Liver (tissue), 8 donors: ENCODE measurements at regions not wholly inside any gene's neighbourhood (a gene's known extent, or its start where the extent isn't known, plus 50 kb on each side); places are given as distances from the start of the nearest gene placed in this dataset.
"Not testable (repeated sequence)": the region's sequence is repeated elsewhere in the genome, so short reads cannot be mapped to it uniquely, and the experiment has no call there.

Experiments
- DNase-seq: peaks from one replicate; pipeline ENCODE4 v3.0.0-alpha.2; 2017; ENCODE audit warnings: low spot score
- H3K27ac ChIP-seq, 2 donors: one replicate each; pipeline ENCODE4 v1.7.0; 2013; ENCODE audit warnings: inconsistent platforms in 2 of 2, low read length in 2 of 2, control low read depth in 1 of 2, low read depth in 1 of 2, mild to moderate bottlenecking in 1 of 2
- H3K27me3 ChIP-seq, 4 donors: one replicate each; pipeline versions ENCODE4 v1.6.1 to v1.7.0; 2013; ENCODE audit warnings: low read length in 3 of 4, inconsistent platforms in 1 of 4, mild to moderate bottlenecking in 1 of 4, moderate library complexity in 1 of 4; ENCODE audit not compliant: control insufficient read depth in 4 of 4, insufficient read depth in 4 of 4
- H3K36me3 ChIP-seq, 4 donors: one replicate each; pipeline versions ENCODE4 v1.6.1 to v1.7.0; 2013; ENCODE audit warnings: low read length in 3 of 4, mild to moderate bottlenecking in 3 of 4, low read depth in 1 of 4, moderate library complexity in 1 of 4; ENCODE audit not compliant: control insufficient read depth in 4 of 4, insufficient read depth in 3 of 4
- H3K4me1 ChIP-seq, 4 donors: one replicate each; pipeline versions ENCODE4 v1.6.1 to v1.7.0; 2013; ENCODE audit warnings: low read length in 3 of 4, mild to moderate bottlenecking in 3 of 4, moderate library complexity in 1 of 4; ENCODE audit not compliant: control insufficient read depth in 4 of 4, insufficient read depth in 4 of 4
- H3K4me3 ChIP-seq, 3 donors: one replicate each; pipeline versions ENCODE4 v1.6.1 to v1.7.0; 2013; ENCODE audit warnings: low read length in 3 of 3, control low read depth in 1 of 3, low read depth in 1 of 3, mild to moderate bottlenecking in 1 of 3
- H3K9ac ChIP-seq, 2 donors: one replicate each; pipeline ENCODE4 v1.7.0; 2013; ENCODE audit warnings: low read length in 2 of 2, mild to moderate bottlenecking in 2 of 2, moderate library complexity in 2 of 2, control low read depth in 1 of 2, low read depth in 1 of 2
- H3K9me3 ChIP-seq, 4 donors: one replicate each; pipeline versions ENCODE4 v1.6.1 to v1.7.0; 2013; ENCODE audit warnings: low read length in 3 of 4; ENCODE audit not compliant: control insufficient read depth in 4 of 4
- EGR1 ChIP-seq, 2 donors: IDR thresholded peaks; 2 replicates each; pipeline ENCODE4 v1.6.1; 2016 to 2018; ENCODE audit warnings: antibody characterized with exemption in 2 of 2, low read depth in 2 of 2
- FOXA1 ChIP-seq: IDR thresholded peaks from 2 replicates; pipeline ENCODE4 v1.6.1; 2016; ENCODE audit warnings: antibody characterized with exemption
- FOXA2 ChIP-seq: IDR thresholded peaks from 2 replicates; pipeline ENCODE4 v1.6.1; 2016; ENCODE audit warnings: antibody characterized with exemption
- GABPA ChIP-seq, 2 donors: IDR thresholded peaks in 1 of 2; conservative IDR thresholded peaks in 1 of 2; 2 replicates each; pipeline ENCODE4 v1.6.1; 2016; ENCODE audit warnings: antibody characterized with exemption in 2 of 2, mild to moderate bottlenecking in 1 of 2, moderate library complexity in 1 of 2
- HNF4A ChIP-seq, 2 donors: conservative IDR thresholded peaks; 2 replicates each; pipeline ENCODE4 v1.6.1; 2016; ENCODE audit warnings: antibody characterized with exemption in 2 of 2, mild to moderate bottlenecking in 2 of 2
- HNF4G ChIP-seq: IDR thresholded peaks from 2 replicates; pipeline ENCODE4 v1.6.1; 2016; ENCODE audit warnings: antibody characterized with exemption
- JUND ChIP-seq, 2 donors: IDR thresholded peaks; 2 replicates each; pipeline ENCODE4 v1.6.1; 2016; ENCODE audit warnings: antibody characterized with exemption in 2 of 2
- NR2F2 ChIP-seq: IDR thresholded peaks from 2 replicates; pipeline ENCODE4 v1.6.1; 2016; ENCODE audit warnings: antibody characterized with exemption
- RAD21 ChIP-seq, 2 donors: IDR thresholded peaks; 2 replicates each; pipeline ENCODE4 v1.6.1; 2016; ENCODE audit warnings: antibody characterized with exemption in 2 of 2, mild to moderate bottlenecking in 2 of 2
- RXRA ChIP-seq, 2 donors: IDR thresholded peaks; 2 replicates each; pipeline ENCODE4 v1.6.1; 2017 to 2018; ENCODE audit warnings: antibody characterized with exemption in 2 of 2, mild to moderate bottlenecking in 1 of 2
- SP1 ChIP-seq: IDR thresholded peaks from 2 replicates; pipeline ENCODE4 v1.6.1; 2018; ENCODE audit warnings: antibody characterized with exemption, mild to moderate bottlenecking
- TAF1 ChIP-seq: conservative IDR thresholded peaks from 2 replicates; pipeline ENCODE4 v1.6.1; 2016; ENCODE audit warnings: antibody characterized with exemption, mild to moderate bottlenecking
- YY1 ChIP-seq: IDR thresholded peaks from 2 replicates; pipeline ENCODE4 v1.6.1; 2016; ENCODE audit warnings: antibody characterized with exemption, mild to moderate bottlenecking
- WGBS: extraction: QIAGEN DNeasy Blood & Tissue Kit; methylation state at CpG from one replicate; pipeline ENCODE4 v1.1.7; 2013; 5-methylcytosine and 5-hydroxymethylcytosine counted together
- TF ChIP-seq, protein P1 (sequence below): IDR thresholded peaks from 2 replicates; pipeline ENCODE4 v1.6.1; 2016; ENCODE audit warnings: antibody characterized with exemption
- TF ChIP-seq, protein P2 (sequence below): IDR thresholded peaks from 2 replicates; pipeline ENCODE4 v1.6.1; 2016; ENCODE audit warnings: antibody characterized with exemption
- TF ChIP-seq, protein P3 (sequence below): fragments of 150-350 bp; IDR thresholded peaks from 2 replicates; pipeline ENCODE4 v1.5.1; 2017; ENCODE audit warnings: improper control_type of control experiment, low read depth, low read length; ENCODE audit not compliant: missing input control
- TF ChIP-seq, protein P4 (sequence below): IDR thresholded peaks from 2 replicates; pipeline ENCODE4 v1.6.1; 2016; ENCODE audit warnings: antibody characterized with exemption
- donor health status: healthy.
- donor health status: healthy.
- donor health status: healthy.
- donor health status: healthy.
- donor health status: healthy.

DNA sequence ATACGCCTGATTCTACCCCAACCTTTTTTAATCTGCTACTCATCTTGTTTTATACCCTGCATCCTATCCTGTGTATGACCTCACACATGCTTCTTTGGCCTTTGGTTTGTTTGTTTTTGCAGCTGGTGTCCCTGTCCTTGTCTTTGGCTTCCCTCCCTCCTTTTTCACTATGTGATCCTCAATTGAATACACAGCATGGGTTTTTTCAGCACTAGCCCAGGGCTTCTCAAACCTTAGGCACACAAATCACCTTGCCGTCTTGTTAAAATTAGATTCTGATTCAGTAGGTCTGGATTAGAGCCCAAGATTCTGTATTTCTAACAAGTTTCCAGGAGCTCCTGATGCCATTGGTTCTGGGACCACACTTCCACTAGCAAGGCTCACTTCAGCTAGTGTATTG is 321.5 kb upstream of the MAN1A1 start:
- Histone ChIP-seq H3K9ac (no peak overlapping the region), H3K27ac (no peak overlapping the region), H3K36me3 (no peaks in the 10 kb centered on the region), H3K27me3 (no peaks in the 10 kb centered on the region), H3K4me3 (no peak overlapping the region), H3K9me3 (no peaks in the 10 kb centered on the region), H3K4me1 (no peaks in the 10 kb centered on the region)
- no peak for TF ChIP-seq FOXA1
- no peak for TF ChIP-seq JUND (IDR thresholded peaks at IDR 0.05)
- no peak for TF ChIP-seq SP1
- no peak for TF ChIP-seq FOXA2
- TF ChIP-seq NR2F2, result no peak
- TF ChIP-seq, protein P1, sequence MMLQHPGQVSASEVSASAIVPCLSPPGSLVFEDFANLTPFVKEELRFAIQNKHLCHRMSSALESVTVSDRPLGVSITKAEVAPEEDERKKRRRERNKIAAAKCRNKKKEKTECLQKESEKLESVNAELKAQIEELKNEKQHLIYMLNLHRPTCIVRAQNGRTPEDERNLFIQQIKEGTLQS, result no peak
- TF ChIP-seq, protein P2, sequence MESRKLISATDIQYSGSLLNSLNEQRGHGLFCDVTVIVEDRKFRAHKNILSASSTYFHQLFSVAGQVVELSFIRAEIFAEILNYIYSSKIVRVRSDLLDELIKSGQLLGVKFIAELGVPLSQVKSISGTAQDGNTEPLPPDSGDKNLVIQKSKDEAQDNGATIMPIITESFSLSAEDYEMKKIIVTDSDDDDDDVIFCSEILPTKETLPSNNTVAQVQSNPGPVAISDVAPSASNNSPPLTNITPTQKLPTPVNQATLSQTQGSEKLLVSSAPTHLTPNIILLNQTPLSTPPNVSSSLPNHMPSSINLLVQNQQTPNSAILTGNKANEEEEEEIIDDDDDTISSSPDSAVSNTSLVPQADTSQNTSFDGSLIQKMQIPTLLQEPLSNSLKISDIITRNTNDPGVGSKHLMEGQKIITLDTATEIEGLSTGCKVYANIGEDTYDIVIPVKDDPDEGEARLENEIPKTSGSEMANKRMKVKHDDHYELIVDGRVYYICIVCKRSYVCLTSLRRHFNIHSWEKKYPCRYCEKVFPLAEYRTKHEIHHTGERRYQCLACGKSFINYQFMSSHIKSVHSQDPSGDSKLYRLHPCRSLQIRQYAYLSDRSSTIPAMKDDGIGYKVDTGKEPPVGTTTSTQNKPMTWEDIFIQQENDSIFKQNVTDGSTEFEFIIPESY, result no peak
- TF ChIP-seq, protein P3, sequence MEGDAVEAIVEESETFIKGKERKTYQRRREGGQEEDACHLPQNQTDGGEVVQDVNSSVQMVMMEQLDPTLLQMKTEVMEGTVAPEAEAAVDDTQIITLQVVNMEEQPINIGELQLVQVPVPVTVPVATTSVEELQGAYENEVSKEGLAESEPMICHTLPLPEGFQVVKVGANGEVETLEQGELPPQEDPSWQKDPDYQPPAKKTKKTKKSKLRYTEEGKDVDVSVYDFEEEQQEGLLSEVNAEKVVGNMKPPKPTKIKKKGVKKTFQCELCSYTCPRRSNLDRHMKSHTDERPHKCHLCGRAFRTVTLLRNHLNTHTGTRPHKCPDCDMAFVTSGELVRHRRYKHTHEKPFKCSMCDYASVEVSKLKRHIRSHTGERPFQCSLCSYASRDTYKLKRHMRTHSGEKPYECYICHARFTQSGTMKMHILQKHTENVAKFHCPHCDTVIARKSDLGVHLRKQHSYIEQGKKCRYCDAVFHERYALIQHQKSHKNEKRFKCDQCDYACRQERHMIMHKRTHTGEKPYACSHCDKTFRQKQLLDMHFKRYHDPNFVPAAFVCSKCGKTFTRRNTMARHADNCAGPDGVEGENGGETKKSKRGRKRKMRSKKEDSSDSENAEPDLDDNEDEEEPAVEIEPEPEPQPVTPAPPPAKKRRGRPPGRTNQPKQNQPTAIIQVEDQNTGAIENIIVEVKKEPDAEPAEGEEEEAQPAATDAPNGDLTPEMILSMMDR, result no peak
- TF ChIP-seq RXRA (IDR thresholded peaks at IDR 0.05), result no peak
- TF ChIP-seq RAD21 (IDR thresholded peaks at IDR 0.05), result no peak
- no peak for TF ChIP-seq TAF1
- TF ChIP-seq YY1, result no peak
- TF ChIP-seq, protein P4, sequence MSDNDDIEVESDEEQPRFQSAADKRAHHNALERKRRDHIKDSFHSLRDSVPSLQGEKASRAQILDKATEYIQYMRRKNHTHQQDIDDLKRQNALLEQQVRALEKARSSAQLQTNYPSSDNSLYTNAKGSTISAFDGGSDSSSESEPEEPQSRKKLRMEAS, result no peak
- no peak for TF ChIP-seq HNF4A (conservative IDR thresholded peaks at IDR 0.05)
- TF ChIP-seq HNF4G, result no peak
- no peak for TF ChIP-seq EGR1 (IDR thresholded peaks at IDR 0.05; ENCODE audit: low read depth in 2 of 2)
- TF ChIP-seq GABPA (IDR thresholded peaks at IDR 0.05 in 1 of 2, conservative IDR thresholded peaks at IDR 0.05 in 1 of 2), result no peak
- DNase-seq, result no peak
- WGBS, result 82% methylated on average over 2 of the region's 2 CpGs

DNA sequence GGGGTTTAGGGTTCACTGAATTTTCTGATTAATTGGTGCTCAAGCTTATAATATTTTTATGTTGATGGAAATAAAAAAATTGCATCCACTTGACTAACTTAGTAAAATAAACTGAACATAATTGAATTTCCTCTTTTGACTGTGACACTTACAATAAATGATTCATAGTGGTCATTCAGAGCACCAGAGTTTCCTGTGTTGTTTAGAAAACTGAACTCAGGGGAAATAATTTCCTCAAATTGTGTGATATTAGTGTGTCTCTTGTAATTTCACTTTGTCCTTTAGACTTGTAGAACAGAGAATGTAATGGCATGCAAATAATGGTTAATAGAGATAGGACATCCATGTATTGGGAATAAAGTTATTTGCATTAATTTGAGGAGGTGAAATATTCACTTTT is 319.7 kb upstream of the MAN1A1 start:
- no peak for TF ChIP-seq RXRA (IDR thresholded peaks at IDR 0.05)
- TF ChIP-seq HNF4G, result no peak
- TF ChIP-seq FOXA2, result no peak
- no peak for TF ChIP-seq FOXA1
- TF ChIP-seq, protein P1, result no peak
- TF ChIP-seq, protein P3, result no peak
- TF ChIP-seq SP1, result no peak
- TF ChIP-seq, protein P4, result no peak
- TF ChIP-seq NR2F2, result no peak
- TF ChIP-seq JUND (IDR thresholded peaks at IDR 0.05), result no peak
- Histone ChIP-seq H3K27me3 (no peaks in the 10 kb centered on the region), H3K4me3 (no peak overlapping the region), H3K4me1 (no peaks in the 10 kb centered on the region), H3K36me3 (no peaks in the 10 kb centered on the region), H3K9me3 (no peaks in the 10 kb centered on the region), H3K9ac (no peak overlapping the region), H3K27ac (no peak overlapping the region)
- no peak for DNase-seq

DNA sequence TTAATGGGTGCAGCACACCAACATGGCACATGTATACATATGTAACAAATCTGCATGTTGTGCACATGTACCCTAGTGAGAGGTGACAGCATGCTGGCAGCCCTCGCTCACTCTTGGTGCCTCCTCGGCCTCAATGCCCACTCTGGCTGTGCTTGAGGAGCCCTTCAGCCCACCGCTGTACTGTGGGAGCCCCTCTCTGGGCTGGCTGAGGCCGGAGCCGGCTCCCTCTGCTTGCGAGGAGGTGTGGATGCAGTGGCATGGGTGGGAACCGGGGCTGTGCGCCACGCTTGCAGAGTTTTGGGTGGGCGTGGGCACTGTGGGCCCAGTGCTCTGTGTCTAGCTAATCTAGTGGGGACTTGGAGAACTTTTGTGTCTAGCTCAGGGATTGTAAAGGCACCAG is 315.9 kb upstream of the MAN1A1 start:
- H3K27ac ChIP-seq, DNase-seq, H3K9ac ChIP-seq, H3K4me3 ChIP-seq, H3K9me3 ChIP-seq, H3K27me3 ChIP-seq, H3K36me3 ChIP-seq, H3K4me1 ChIP-seq: not testable (repeated sequence)
- WGBS, result 87% methylated on average over 10 of the region's 10 CpGs
